Endothelial cell of umbilical vein (primary cell): ENCODE measurements at regions not wholly inside any gene's neighbourhood (a gene's known extent, or its start where the extent isn't known, plus 50 kb on each side); places are given as distances from the start of the nearest gene placed in this dataset.

ENCODE experiments used
- CTCF ChIP-seq, 2 donors: IDR thresholded peaks; 1 replicate in 1 of 2; 2 replicates in 1 of 2; pipeline ENCODE4 v1.5.1; 2011; ENCODE audit warnings: low read length in 2 of 2, mild to moderate bottlenecking in 2 of 2, moderate library complexity in 2 of 2, control low read depth in 1 of 2, inconsistent platforms in 1 of 2, low read depth in 1 of 2; ENCODE audit not compliant: insufficient read depth in 1 of 2; ENCODE audit errors: extremely low read depth in 1 of 2
- EZH2 ChIP-seq: IDR thresholded peaks from 2 replicates; pipeline ENCODE4 v1.6.1; 2012; ENCODE audit warnings: borderline replicate concordance, low read depth, mild to moderate bottlenecking, moderate library complexity, low read length, inconsistent platforms; ENCODE audit not compliant: severe bottlenecking
- FOS ChIP-seq: IDR thresholded peaks from 2 replicates; pipeline ENCODE4 v1.6.1; 2011; ENCODE audit warnings: mild to moderate bottlenecking, low read length, moderate library complexity, borderline replicate concordance; ENCODE audit not compliant: insufficient read depth
- MYC ChIP-seq: IDR thresholded peaks from one replicate; pipeline ENCODE4 v1.6.1; 2011; ENCODE audit warnings: mild to moderate bottlenecking, low read depth, low read length
- POLR2A ChIP-seq: IDR thresholded peaks from 2 replicates; pipeline ENCODE4 v1.6.1; 2012; ENCODE audit warnings: low read depth, mild to moderate bottlenecking, control low read depth, low read length
- POLR2AphosphoS5 ChIP-seq: IDR thresholded peaks from 2 replicates; pipeline ENCODE4 v1.6.1; 2012; ENCODE audit warnings: low read depth, mild to moderate bottlenecking, control low read depth, low read length, moderate library complexity; ENCODE audit not compliant: insufficient read depth
- TF ChIP-seq, protein P1 (sequence below): IDR thresholded peaks from 2 replicates; pipeline ENCODE4 v1.6.1; 2011; ENCODE audit not compliant: insufficient read depth, insufficient read length

DNA sequence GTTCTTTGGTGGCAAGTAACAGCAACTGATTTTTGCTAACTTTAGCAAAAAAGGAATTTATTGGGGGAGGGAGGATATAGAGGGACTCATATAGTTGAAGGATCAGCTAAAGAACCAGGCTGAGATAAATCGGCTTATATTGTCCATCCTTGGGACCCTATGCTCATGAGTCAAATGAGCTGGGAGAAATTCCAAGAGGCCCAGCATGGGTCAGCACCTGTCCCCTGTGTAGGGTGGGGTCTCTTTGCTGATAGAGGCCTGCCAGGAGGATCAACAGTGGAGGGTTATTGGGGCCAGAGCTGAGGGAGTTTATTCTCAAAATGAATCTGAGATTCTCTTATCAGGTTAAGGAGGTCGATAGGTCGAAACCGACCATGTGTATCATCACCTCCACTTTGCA lies 97.2 kb downstream of the VAPA start:
- TF ChIP-seq MYC, result no peak
- no peak for TF ChIP-seq FOS
- TF ChIP-seq, protein P1, sequence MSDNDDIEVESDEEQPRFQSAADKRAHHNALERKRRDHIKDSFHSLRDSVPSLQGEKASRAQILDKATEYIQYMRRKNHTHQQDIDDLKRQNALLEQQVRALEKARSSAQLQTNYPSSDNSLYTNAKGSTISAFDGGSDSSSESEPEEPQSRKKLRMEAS, result no peak
- no peak for TF ChIP-seq POLR2A
- TF ChIP-seq CTCF (IDR thresholded peaks at IDR 0.05; ENCODE audit: extremely low read depth in 1 of 2, insufficient read depth in 1 of 2, low read depth in 1 of 2, low read length in 2 of 2), result no peak
- TF ChIP-seq EZH2, result no peak
- no peak for TF ChIP-seq POLR2AphosphoS5
